ENCODE measurements at regions not wholly inside any gene's neighbourhood (a gene's known extent, or its start where the extent isn't known, plus 50 kb on each side); places are given as distances from the start of the nearest gene placed in this dataset.

GRCh38 chr2:56582570-56582969, 398.8 kb downstream of the CCDC85A start:
- no TSS peak for BruUV-seq (replicated peaks)
- peaks cover 2% of the 10 kb centered on the region for H3K27me3 Mint-ChIP-seq (ENCODE audit: insufficient read depth, unreplicated experiment)
- H3K36me3 Mint-ChIP-seq (ENCODE audit: insufficient read depth, unreplicated experiment), result no peaks in the 10 kb centered on the region
- H3K36me3 ChIP-seq (ENCODE audit: control insufficient read depth, insufficient read depth, low read length), result no peaks in the 10 kb centered on the region
- ChIA-PET CTCF (no interaction called here), POLR2A (no interaction called here)
- H3K4me1 ChIP-seq, result no peaks in the 10 kb centered on the region
- no peaks in the 10 kb centered on the region for H3K9me3 ChIP-seq
- TF ChIP-seq, protein P1, sequence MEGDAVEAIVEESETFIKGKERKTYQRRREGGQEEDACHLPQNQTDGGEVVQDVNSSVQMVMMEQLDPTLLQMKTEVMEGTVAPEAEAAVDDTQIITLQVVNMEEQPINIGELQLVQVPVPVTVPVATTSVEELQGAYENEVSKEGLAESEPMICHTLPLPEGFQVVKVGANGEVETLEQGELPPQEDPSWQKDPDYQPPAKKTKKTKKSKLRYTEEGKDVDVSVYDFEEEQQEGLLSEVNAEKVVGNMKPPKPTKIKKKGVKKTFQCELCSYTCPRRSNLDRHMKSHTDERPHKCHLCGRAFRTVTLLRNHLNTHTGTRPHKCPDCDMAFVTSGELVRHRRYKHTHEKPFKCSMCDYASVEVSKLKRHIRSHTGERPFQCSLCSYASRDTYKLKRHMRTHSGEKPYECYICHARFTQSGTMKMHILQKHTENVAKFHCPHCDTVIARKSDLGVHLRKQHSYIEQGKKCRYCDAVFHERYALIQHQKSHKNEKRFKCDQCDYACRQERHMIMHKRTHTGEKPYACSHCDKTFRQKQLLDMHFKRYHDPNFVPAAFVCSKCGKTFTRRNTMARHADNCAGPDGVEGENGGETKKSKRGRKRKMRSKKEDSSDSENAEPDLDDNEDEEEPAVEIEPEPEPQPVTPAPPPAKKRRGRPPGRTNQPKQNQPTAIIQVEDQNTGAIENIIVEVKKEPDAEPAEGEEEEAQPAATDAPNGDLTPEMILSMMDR (IDR thresholded peaks at IDR 0.05; ENCODE audit: insufficient read depth in 1 of 2, low read depth in 1 of 2, low read length in 1 of 2, severe bottlenecking in 1 of 2, unreplicated experiment in 1 of 2), result no peak
- no peaks in the 10 kb centered on the region for H3K4me1 Mint-ChIP-seq (ENCODE audit: low read depth, unreplicated experiment)
- no peak overlapping the region for H3K4me3 Mint-ChIP-seq (ENCODE audit: unreplicated experiment)
- H3K27me3 ChIP-seq (replicated peaks; ENCODE audit: control insufficient read depth, insufficient read depth, low read length), result no peaks in the 10 kb centered on the region
- no peak overlapping the region for H3K27ac Mint-ChIP-seq (ENCODE audit: unreplicated experiment)
- intact Hi-C loops (cut with micrococcal nuclease; ENCODE audit: unreplicated experiment), result no loop called here
- no peak for DNase-seq
- H3K9me3 Mint-ChIP-seq (ENCODE audit: unreplicated experiment), result no peaks in the 10 kb centered on the region
- no peak overlapping the region for H3K4me3 ChIP-seq (ENCODE audit: low read depth, low read length)

DNA sequence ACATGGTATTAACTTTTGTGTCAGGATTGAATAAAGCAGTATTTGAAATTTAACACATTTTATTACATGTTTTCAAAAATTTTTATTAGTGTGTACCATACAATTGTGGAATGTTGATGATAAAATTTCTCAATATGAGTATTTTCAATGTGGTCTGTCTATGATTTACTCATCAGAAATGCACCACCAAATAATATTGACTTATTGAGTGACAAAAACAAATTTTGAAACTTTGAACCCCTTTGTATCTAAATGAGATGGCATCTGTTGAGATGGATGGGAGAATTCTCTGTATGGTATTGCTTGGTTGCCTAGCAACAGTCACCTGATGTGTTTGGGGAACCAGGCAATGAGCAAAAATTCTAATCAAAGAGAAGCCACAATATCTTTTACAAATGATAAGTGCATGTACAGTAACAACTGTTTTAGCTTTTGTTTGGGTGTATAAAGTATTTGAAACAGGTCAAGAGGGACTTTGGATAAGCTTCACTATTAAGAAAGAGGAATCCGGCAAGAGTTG, 400.1 kb downstream of the CCDC85A start:
- H3K4me1 Mint-ChIP-seq (ENCODE audit: low read depth, unreplicated experiment), result no peaks in the 10 kb centered on the region
- no peak overlapping the region for H3K4me3 ChIP-seq (ENCODE audit: low read depth, low read length)
- no peaks in the 10 kb centered on the region for H3K4me1 ChIP-seq
- TF ChIP-seq, protein P1 (IDR thresholded peaks at IDR 0.05; ENCODE audit: insufficient read depth in 1 of 2, low read depth in 1 of 2, low read length in 1 of 2, severe bottlenecking in 1 of 2, unreplicated experiment in 1 of 2), result no peak
- CTCF ChIA-PET, result no interaction called here
- peaks cover 2% of the 10 kb centered on the region for H3K27me3 Mint-ChIP-seq (ENCODE audit: insufficient read depth, unreplicated experiment)
- H3K9me3 Mint-ChIP-seq (ENCODE audit: unreplicated experiment), result no peaks in the 10 kb centered on the region
- intact Hi-C loops (cut with micrococcal nuclease; ENCODE audit: unreplicated experiment), result no loop called here
- H3K9me3 ChIP-seq, result no peaks in the 10 kb centered on the region
- H3K27me3 ChIP-seq (replicated peaks; ENCODE audit: control insufficient read depth, insufficient read depth, low read length), result no peaks in the 10 kb centered on the region
- no TSS peak for BruUV-seq (replicated peaks)
- H3K4me3 Mint-ChIP-seq (ENCODE audit: unreplicated experiment), result no peak overlapping the region
- H3K27ac Mint-ChIP-seq (ENCODE audit: unreplicated experiment), result no peak overlapping the region
- DNase-seq, result no peak
- no peaks in the 10 kb centered on the region for H3K36me3 Mint-ChIP-seq (ENCODE audit: insufficient read depth, unreplicated experiment)
- H3K36me3 ChIP-seq (ENCODE audit: control insufficient read depth, insufficient read depth, low read length), result no peaks in the 10 kb centered on the region
- POLR2A ChIA-PET, result no interaction called here

GRCh38 chr2:56587456-56587855, 403.7 kb downstream of the CCDC85A start:
- H3K4me1 ChIP-seq, result no peaks in the 10 kb centered on the region
- Mint-ChIP-seq H3K9me3 (ENCODE audit: unreplicated experiment) (no peaks in the 10 kb centered on the region), H3K4me1 (ENCODE audit: low read depth, unreplicated experiment) (no peaks in the 10 kb centered on the region), H3K27ac (ENCODE audit: unreplicated experiment) (no peak overlapping the region), H3K36me3 (ENCODE audit: insufficient read depth, unreplicated experiment) (no peaks in the 10 kb centered on the region), H3K27me3 (ENCODE audit: insufficient read depth, unreplicated experiment) (no peaks in the 10 kb centered on the region), H3K4me3 (ENCODE audit: unreplicated experiment) (no peak overlapping the region)
- no peaks in the 10 kb centered on the region for H3K27me3 ChIP-seq (replicated peaks; ENCODE audit: control insufficient read depth, insufficient read depth, low read length)
- intact Hi-C loops (cut with micrococcal nuclease; ENCODE audit: unreplicated experiment), result no loop called here
- no peak overlapping the region for H3K4me3 ChIP-seq (ENCODE audit: low read depth, low read length)
- ChIA-PET CTCF (no interaction called here), POLR2A (no interaction called here)
- no peaks in the 10 kb centered on the region for H3K9me3 ChIP-seq
- no peak for DNase-seq
- H3K36me3 ChIP-seq (ENCODE audit: control insufficient read depth, insufficient read depth, low read length), result no peaks in the 10 kb centered on the region
- no TSS peak for BruUV-seq (replicated peaks)
- TF ChIP-seq, protein P1 (IDR thresholded peaks at IDR 0.05; ENCODE audit: insufficient read depth in 1 of 2, low read depth in 1 of 2, low read length in 1 of 2, severe bottlenecking in 1 of 2, unreplicated experiment in 1 of 2), result no peak

All from Caco-2 (cell line).